Breast epithelium (tissue), 3 donors: ENCODE measurements at regions not wholly inside any gene's neighbourhood (a gene's known extent, or its start where the extent isn't known, plus 50 kb on each side); places are given as distances from the start of the nearest gene placed in this dataset.

Experiments
- POLR2A ChIP-seq: fragments of 450-650 bp; IDR thresholded peaks from one replicate; pipeline ENCODE4 v1.6.1; 2016; ENCODE audit warnings: antibody characterized with exemption, mild to moderate bottlenecking, moderate library complexity
- POLR2AphosphoS5 ChIP-seq, 3 donors: sonication (generic); formaldehyde crosslinking; IDR thresholded peaks; one replicate each; pipeline ENCODE4 v1.6.1; 2017; ENCODE audit warnings: antibody characterized with exemption in 3 of 3
- TF ChIP-seq, protein P1 (sequence below), 3 donors: fragments of 450-650 bp; IDR thresholded peaks; one replicate each; pipeline ENCODE4 v1.5.1; 2016 to 2017; ENCODE audit warnings: antibody characterized with exemption in 3 of 3, mild to moderate bottlenecking in 3 of 3, moderate library complexity in 3 of 3

- TF ChIP-seq POLR2AphosphoS5 (IDR thresholded peaks at IDR 0.05) = no peak
- TF ChIP-seq, protein P1, sequence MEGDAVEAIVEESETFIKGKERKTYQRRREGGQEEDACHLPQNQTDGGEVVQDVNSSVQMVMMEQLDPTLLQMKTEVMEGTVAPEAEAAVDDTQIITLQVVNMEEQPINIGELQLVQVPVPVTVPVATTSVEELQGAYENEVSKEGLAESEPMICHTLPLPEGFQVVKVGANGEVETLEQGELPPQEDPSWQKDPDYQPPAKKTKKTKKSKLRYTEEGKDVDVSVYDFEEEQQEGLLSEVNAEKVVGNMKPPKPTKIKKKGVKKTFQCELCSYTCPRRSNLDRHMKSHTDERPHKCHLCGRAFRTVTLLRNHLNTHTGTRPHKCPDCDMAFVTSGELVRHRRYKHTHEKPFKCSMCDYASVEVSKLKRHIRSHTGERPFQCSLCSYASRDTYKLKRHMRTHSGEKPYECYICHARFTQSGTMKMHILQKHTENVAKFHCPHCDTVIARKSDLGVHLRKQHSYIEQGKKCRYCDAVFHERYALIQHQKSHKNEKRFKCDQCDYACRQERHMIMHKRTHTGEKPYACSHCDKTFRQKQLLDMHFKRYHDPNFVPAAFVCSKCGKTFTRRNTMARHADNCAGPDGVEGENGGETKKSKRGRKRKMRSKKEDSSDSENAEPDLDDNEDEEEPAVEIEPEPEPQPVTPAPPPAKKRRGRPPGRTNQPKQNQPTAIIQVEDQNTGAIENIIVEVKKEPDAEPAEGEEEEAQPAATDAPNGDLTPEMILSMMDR (IDR thresholded peaks at IDR 0.05) = no peak
- no peak for TF ChIP-seq POLR2A
Measured at GRCh38 chr3:35505772-35506171, 133.6 kb upstream of the ARPP21 start.
